ENCODE measurements at regions not wholly inside any gene's neighbourhood (a gene's known extent, or its start where the extent isn't known, plus 50 kb on each side); places are given as distances from the start of the nearest gene placed in this dataset.

DNA sequence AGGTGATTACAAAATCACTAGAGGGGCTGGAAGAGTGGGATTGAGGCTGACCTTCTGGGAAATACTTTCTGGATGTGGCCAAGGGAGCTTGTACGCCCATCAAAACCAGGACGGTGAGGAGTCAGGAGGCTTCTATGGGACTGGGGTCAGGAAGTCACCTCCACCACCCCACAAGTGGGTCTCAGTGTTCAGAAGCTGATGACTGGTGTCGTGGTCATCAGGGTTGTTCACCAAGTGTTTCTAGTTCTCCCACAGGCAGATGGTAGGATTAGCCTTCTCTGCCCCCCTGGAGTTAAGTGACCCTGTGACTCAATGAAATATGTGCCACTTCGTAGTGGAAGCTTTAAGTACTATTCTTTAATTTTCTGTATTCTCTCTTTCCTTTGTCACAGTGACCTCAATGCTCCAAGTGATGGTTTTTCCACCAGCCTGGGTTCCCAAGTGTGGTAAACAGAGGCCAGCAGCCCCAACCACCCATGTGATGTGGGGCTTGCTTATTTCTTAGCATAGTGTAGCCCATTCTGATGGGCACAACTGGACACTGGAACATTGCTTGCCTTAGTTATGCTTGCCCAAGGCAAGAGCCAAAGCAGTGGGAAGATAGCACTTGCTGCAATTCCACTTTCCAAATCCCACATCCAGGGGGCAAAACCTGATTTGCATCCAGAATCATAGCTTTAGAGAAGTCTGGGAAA, 258.8 kb downstream of the CYP26B1 start:
- no peaks in the 10 kb centered on the region for H3K4me1 ChIP-seq
- no peak for DNase-seq
- H3K27me3 ChIP-seq: no peaks in the 10 kb centered on the region
- no peaks in the 10 kb centered on the region for H3K36me3 ChIP-seq
- TF ChIP-seq, protein P1, sequence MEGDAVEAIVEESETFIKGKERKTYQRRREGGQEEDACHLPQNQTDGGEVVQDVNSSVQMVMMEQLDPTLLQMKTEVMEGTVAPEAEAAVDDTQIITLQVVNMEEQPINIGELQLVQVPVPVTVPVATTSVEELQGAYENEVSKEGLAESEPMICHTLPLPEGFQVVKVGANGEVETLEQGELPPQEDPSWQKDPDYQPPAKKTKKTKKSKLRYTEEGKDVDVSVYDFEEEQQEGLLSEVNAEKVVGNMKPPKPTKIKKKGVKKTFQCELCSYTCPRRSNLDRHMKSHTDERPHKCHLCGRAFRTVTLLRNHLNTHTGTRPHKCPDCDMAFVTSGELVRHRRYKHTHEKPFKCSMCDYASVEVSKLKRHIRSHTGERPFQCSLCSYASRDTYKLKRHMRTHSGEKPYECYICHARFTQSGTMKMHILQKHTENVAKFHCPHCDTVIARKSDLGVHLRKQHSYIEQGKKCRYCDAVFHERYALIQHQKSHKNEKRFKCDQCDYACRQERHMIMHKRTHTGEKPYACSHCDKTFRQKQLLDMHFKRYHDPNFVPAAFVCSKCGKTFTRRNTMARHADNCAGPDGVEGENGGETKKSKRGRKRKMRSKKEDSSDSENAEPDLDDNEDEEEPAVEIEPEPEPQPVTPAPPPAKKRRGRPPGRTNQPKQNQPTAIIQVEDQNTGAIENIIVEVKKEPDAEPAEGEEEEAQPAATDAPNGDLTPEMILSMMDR (IDR thresholded peaks at IDR 0.05; ENCODE audit: low read depth, low read length): no peak
- H3K9me3 ChIP-seq: no peaks in the 10 kb centered on the region
- H3K4me3 ChIP-seq (ENCODE audit: low read depth, low read length): no peak overlapping the region

DNA sequence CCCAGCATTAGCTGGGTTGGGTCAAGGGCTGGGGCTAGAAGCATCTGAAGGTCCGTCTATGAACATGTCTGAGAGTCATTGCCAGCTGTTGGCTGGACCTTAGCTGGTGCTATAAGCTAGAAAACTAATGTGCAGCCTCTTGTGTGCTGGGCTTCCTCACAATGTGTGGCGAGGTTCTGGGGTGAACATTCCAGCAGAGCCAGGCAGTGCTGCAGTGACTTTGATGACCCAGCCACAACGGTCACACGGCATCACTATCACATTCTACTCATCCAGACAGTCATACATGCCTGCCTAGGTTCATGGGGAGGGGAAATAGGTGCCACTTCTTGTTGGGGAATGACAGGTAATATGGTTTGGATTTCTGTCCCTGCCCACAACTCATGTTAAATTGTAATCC, 260.5 kb downstream of the CYP26B1 start:
- Histone ChIP-seq H3K36me3 (no peaks in the 10 kb centered on the region), H3K27me3 (no peaks in the 10 kb centered on the region), H3K9me3 (no peaks in the 10 kb centered on the region), H3K4me1 (no peaks in the 10 kb centered on the region), H3K4me3 (ENCODE audit: low read depth, low read length) (no peak overlapping the region)
- DNase-seq: no peak
- TF ChIP-seq, protein P1 (IDR thresholded peaks at IDR 0.05; ENCODE audit: low read depth, low read length): no peak

DNA sequence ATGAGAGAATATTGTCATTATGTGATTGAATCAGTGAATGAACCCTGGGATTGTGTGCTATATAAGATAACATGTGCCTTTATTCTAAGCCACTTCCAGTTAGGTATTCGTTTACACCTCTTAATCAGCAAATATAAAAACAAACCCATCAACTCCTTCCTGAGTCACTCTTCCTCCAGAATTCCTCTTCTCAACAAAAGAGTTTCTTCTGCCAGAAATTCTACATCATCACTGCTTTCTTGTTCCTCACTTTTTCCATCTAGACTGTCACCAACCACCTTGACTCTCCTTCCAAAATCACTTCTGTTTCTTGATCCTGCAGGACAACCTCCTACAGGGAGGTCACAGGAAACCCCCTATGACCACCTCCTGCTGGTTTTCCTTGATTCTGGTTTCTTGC, 261.4 kb downstream of the CYP26B1 start:
- no peaks in the 10 kb centered on the region for H3K4me1 ChIP-seq
- no peak for DNase-seq
- no peaks in the 10 kb centered on the region for H3K27me3 ChIP-seq
- H3K4me3 ChIP-seq (ENCODE audit: low read depth, low read length): no peak overlapping the region
- TF ChIP-seq, protein P1 (IDR thresholded peaks at IDR 0.05; ENCODE audit: low read depth, low read length): no peak
- H3K36me3 ChIP-seq: no peaks in the 10 kb centered on the region
- H3K9me3 ChIP-seq: no peaks in the 10 kb centered on the region

DNA sequence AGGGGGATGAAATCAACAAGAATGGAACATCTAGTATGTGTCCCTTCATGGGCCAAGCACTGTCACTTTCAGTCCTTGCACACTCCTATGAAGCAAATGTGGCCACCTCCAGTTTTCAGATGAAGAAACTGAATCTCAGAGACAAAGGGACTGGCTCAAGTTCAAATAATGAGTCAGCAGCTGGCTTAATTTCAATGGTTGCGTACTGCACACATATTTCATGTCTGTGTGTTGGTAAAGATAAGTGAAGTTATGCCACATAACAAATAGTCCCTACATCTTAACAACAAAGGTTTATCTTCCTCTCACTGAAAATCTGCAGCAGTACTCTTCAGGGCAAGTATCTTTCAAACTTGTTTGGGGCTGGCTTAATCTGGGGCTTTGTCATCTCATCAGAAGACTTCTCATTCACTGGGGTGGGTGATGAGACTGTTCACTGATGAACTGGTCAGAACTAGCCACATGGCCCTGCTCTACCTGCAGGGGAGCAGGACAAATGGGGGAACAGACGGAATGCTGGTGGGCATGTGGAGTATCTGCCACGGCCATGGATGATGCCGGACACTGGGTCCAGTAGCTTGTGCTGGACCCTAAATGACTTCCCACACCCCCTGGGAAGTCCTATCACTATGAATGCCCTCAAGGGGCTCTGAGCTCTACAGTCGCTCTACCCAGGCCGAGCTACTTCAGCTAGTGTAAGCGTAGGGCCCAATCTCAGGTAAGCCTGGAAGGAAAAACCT, 263.2 kb downstream of the CYP26B1 start:
- H3K27me3 ChIP-seq: no peaks in the 10 kb centered on the region
- no peak for DNase-seq
- TF ChIP-seq, protein P1 (IDR thresholded peaks at IDR 0.05; ENCODE audit: low read depth, low read length): no peak
- H3K36me3 ChIP-seq: no peaks in the 10 kb centered on the region
- no peak overlapping the region for H3K4me3 ChIP-seq (ENCODE audit: low read depth, low read length)
- no peaks in the 10 kb centered on the region for H3K4me1 ChIP-seq
- no peaks in the 10 kb centered on the region for H3K9me3 ChIP-seq

DNA sequence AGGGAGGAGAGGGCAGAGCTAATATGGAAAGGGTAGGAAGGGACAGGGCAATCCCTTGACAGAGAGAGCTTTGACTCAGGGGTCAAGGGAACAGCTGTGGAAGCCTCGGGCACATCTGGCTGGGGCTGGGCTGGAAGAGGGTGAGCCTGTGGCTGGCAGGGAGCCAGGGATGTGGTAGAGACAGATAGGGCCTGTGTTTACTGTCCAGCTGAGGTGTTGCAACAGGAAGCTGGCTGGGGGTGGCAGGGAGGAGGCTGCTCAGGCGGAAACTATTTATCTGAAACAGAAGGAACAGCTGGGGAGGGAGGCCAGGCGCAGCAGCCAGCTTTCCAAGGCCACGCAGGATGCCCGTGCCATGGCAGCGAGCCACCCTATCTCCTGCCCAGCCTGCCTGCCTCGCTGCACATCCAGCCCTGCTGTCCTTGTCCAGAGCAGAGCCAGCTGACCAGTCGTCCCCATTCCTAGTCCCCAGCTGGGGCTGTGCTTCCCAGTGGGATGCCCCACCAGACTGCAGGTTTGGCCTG, 264.7 kb downstream of the CYP26B1 start:
- TF ChIP-seq, protein P1 (IDR thresholded peaks at IDR 0.05; ENCODE audit: low read depth, low read length): no peak
- Histone ChIP-seq H3K4me3 (ENCODE audit: low read depth, low read length) (no peak overlapping the region), H3K4me1 (no peaks in the 10 kb centered on the region), H3K36me3 (no peaks in the 10 kb centered on the region), H3K9me3 (no peaks in the 10 kb centered on the region), H3K27me3 (no peaks in the 10 kb centered on the region)
- peak; percentile 42 for DNase-seq

All from BE2C (cell line).